Panc1 (cell line): ENCODE measurements at regions not wholly inside any gene's neighbourhood (a gene's known extent, or its start where the extent isn't known, plus 50 kb on each side); places are given as distances from the start of the nearest gene placed in this dataset.

Experiments used
- ATAC-seq: fragments of 200-7000 bp; cut with Tn5 transposase; 2 replicates; pipeline ENCODE4 v1.9.1; 2020; ENCODE audit warnings: mild to moderate bottlenecking, moderate library complexity
- BruUV-seq: library from RNA; stranded (reverse); fragments of 400-500 nt; replicated peaks from 2 replicates; lab custom pipeline; 2021; lab: Mats Ljungman, UMichigan
- CTCF ChIA-PET: fragments of 300-600 bp; sonication (Branson Sonifier 250); formaldehyde crosslinking; loops from one replicate; lab custom pipeline; 2022; ENCODE audit warnings: antibody characterized with exemption; lab: Charles Lee
- POLR2A ChIA-PET: fragments of 300-600 bp; sonication (Branson Sonifier 250); formaldehyde crosslinking; loops from one replicate; lab custom pipeline; 2022; ENCODE audit warnings: antibody characterized with exemption; lab: Charles Lee
- DNase-seq: peaks from one replicate; pipeline ENCODE4 v3.0.0-alpha.2; 2010; ENCODE audit warnings: low read depth, low spot score
- H3K27ac ChIP-seq: 2 replicates; pipeline ENCODE4 v1.5.1; 2011; ENCODE audit warnings: mild to moderate bottlenecking, low read length, inconsistent platforms
- H3K27me3 ChIP-seq: fragments of 200-500 bp; sonication (Bioruptor generic); 2 replicates; pipeline ENCODE4 v1.6.0; 2014; ENCODE audit warnings: low read length, inconsistent platforms; ENCODE audit not compliant: control insufficient read depth, insufficient read depth
- H3K36me3 ChIP-seq: fragments of 200-500 bp; sonication (Bioruptor generic); 2 replicates; pipeline ENCODE4 v1.5.1; 2014; ENCODE audit warnings: inconsistent platforms, mild to moderate bottlenecking, low read length, moderate library complexity; ENCODE audit not compliant: control insufficient read depth, insufficient read depth
- H3K4me1 ChIP-seq: 2 replicates; pipeline ENCODE4 v1.5.1; 2011; ENCODE audit warnings: inconsistent platforms, mild to moderate bottlenecking, low read length, moderate library complexity; ENCODE audit not compliant: control insufficient read depth, insufficient read depth
- H3K4me3 ChIP-seq, 2 experiments: 2 replicates each; pipeline ENCODE4 v1.5.1; 2011 to 2012; ENCODE audit warnings: low read depth in 2 of 2, low read length in 2 of 2, mild to moderate bottlenecking in 2 of 2, inconsistent platforms in 1 of 2, moderate library complexity in 1 of 2
- H3K9me3 ChIP-seq: fragments of 200-500 bp; sonication (Bioruptor generic); 2 replicates; pipeline ENCODE4 v1.5.1; 2014; ENCODE audit warnings: low read depth, mild to moderate bottlenecking, inconsistent platforms, low read length, moderate library complexity; ENCODE audit not compliant: control insufficient read depth, insufficient read depth
- CTCF ChIP-seq: fragments of 450-650 bp; IDR thresholded peaks from 2 replicates; pipeline ENCODE4 v1.5.1; 2017; ENCODE audit warnings: mild to moderate bottlenecking
- POLR2AphosphoS5 ChIP-seq: IDR thresholded peaks from 2 replicates; pipeline ENCODE4 v1.6.1; 2012; ENCODE audit warnings: mild to moderate bottlenecking, low read depth, low read length, moderate library complexity
- SIN3A ChIP-seq: IDR thresholded peaks from 2 replicates; pipeline ENCODE4 v1.6.1; 2012; ENCODE audit warnings: low read depth, mild to moderate bottlenecking, low read length, moderate library complexity, borderline replicate concordance; ENCODE audit not compliant: insufficient read depth
- TCF7L2 ChIP-seq: IDR thresholded peaks from 2 replicates; pipeline ENCODE4 v1.6.1; 2011; ENCODE audit warnings: mild to moderate bottlenecking, low read depth, low read length, inconsistent platforms
- in situ Hi-C: cut with HindIII; loops from 2 replicates; pipeline ENCODE4 v1.10.0; 2016; ENCODE audit warnings: low sequenced_read_pairs, low pct_unique_long_range_greater_than_20kb
- intact Hi-C: fragments of 100-400 bp; cut with micrococcal nuclease; formaldehyde crosslinking; loops from one replicate; pipeline ENCODE4 v1.10.0; 2022; ENCODE audit not compliant: unreplicated experiment
- TF ChIP-seq, protein P1 (sequence below), 2 experiments: IDR thresholded peaks; 2 replicates each; pipeline ENCODE4 v1.6.1; 2011 to 2012; ENCODE audit warnings: low read depth in 2 of 2, control low read depth in 1 of 2, low read length in 1 of 2, mild to moderate bottlenecking in 1 of 2, moderate library complexity in 1 of 2; ENCODE audit not compliant: insufficient read depth in 1 of 2

DNA sequence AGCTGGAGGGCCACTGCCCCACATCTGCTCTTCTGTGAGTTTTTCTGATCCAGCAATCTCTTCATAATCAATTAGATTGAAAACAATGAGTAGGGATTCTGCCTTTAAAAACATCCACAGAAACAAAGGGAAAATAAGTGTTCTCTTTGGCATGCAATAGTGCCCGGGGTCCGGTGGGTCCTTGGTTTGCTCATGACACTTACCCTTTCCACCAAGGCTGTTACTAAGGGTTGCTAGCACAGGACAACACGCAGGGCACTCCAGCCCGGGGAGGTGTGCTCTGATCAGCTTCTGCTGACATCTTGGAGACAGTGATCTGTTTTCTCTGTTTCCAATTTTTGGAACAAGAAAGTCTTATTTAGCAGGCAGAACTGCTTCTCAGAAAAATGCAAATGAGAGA, 146.7 kb downstream of the TEX36 start:
- ATAC-seq, result no peak
- no peak for TF ChIP-seq POLR2AphosphoS5
- no peak for TF ChIP-seq TCF7L2
- no peak for TF ChIP-seq CTCF
- no peak for TF ChIP-seq SIN3A
- TF ChIP-seq, protein P1, sequence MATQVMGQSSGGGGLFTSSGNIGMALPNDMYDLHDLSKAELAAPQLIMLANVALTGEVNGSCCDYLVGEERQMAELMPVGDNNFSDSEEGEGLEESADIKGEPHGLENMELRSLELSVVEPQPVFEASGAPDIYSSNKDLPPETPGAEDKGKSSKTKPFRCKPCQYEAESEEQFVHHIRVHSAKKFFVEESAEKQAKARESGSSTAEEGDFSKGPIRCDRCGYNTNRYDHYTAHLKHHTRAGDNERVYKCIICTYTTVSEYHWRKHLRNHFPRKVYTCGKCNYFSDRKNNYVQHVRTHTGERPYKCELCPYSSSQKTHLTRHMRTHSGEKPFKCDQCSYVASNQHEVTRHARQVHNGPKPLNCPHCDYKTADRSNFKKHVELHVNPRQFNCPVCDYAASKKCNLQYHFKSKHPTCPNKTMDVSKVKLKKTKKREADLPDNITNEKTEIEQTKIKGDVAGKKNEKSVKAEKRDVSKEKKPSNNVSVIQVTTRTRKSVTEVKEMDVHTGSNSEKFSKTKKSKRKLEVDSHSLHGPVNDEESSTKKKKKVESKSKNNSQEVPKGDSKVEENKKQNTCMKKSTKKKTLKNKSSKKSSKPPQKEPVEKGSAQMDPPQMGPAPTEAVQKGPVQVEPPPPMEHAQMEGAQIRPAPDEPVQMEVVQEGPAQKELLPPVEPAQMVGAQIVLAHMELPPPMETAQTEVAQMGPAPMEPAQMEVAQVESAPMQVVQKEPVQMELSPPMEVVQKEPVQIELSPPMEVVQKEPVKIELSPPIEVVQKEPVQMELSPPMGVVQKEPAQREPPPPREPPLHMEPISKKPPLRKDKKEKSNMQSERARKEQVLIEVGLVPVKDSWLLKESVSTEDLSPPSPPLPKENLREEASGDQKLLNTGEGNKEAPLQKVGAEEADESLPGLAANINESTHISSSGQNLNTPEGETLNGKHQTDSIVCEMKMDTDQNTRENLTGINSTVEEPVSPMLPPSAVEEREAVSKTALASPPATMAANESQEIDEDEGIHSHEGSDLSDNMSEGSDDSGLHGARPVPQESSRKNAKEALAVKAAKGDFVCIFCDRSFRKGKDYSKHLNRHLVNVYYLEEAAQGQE (IDR thresholded peaks at IDR 0.05; ENCODE audit: insufficient read depth in 1 of 2, low read depth in 2 of 2, low read length in 1 of 2), result no peak
- Histone ChIP-seq H3K4me3 (no peak overlapping the region), H3K4me1 (no peaks in the 10 kb centered on the region), H3K27me3 (peaks cover 28% of the 10 kb centered on the region), H3K36me3 (no peaks in the 10 kb centered on the region), H3K27ac (no peak overlapping the region), H3K9me3 (no peaks in the 10 kb centered on the region)
- POLR2A ChIA-PET, result no interaction called here
- no TSS peak for BruUV-seq
- CTCF ChIA-PET, result no interaction called here
- DNase-seq, result no peak
- in situ Hi-C loops, result no loop called here
- intact Hi-C loops, result no loop called here

DNA sequence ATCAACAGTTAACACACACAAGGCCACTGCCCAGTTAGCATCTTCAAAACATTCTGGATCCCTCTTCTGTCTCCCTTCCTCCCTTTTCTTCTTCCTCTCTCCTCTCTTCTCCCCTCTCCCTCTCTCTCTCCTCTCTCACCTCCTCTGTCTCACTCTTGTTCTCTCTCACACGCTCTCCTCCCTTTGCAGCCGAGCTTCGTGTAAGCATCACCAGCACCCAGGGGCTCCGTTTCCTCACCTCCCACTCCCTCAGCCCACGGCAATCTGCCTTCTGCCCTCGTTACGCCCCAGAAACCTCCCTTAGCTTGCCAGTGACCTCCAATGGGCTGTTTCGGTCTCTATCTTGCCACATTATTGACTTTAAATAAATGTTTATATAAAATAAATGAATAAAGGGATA, 147.4 kb downstream of the TEX36 start:
- ATAC-seq (no peak), DNase-seq (no peak)
- intact Hi-C loops, result no loop called here
- in situ Hi-C loops, result no loop called here
- no peak overlapping the region for H3K27ac ChIP-seq
- H3K4me1 ChIP-seq, result no peaks in the 10 kb centered on the region
- H3K36me3 ChIP-seq, result no peaks in the 10 kb centered on the region
- POLR2A ChIA-PET, result no interaction called here
- no TSS peak for BruUV-seq
- TF ChIP-seq, protein P1 (IDR thresholded peaks at IDR 0.05; ENCODE audit: insufficient read depth in 1 of 2, low read depth in 2 of 2, low read length in 1 of 2), result no peak
- no peak for TF ChIP-seq TCF7L2
- TF ChIP-seq CTCF, result no peak
- TF ChIP-seq SIN3A, result no peak
- no peak for TF ChIP-seq POLR2AphosphoS5
- CTCF ChIA-PET, result no interaction called here
- peaks cover 28% of the 10 kb centered on the region for H3K27me3 ChIP-seq
- no peaks in the 10 kb centered on the region for H3K9me3 ChIP-seq
- no peak overlapping the region for H3K4me3 ChIP-seq
